ENCODE measurements at regions not wholly inside any gene's neighbourhood (a gene's known extent, or its start where the extent isn't known, plus 50 kb on each side); places are given as distances from the start of the nearest gene placed in this dataset.

DNA sequence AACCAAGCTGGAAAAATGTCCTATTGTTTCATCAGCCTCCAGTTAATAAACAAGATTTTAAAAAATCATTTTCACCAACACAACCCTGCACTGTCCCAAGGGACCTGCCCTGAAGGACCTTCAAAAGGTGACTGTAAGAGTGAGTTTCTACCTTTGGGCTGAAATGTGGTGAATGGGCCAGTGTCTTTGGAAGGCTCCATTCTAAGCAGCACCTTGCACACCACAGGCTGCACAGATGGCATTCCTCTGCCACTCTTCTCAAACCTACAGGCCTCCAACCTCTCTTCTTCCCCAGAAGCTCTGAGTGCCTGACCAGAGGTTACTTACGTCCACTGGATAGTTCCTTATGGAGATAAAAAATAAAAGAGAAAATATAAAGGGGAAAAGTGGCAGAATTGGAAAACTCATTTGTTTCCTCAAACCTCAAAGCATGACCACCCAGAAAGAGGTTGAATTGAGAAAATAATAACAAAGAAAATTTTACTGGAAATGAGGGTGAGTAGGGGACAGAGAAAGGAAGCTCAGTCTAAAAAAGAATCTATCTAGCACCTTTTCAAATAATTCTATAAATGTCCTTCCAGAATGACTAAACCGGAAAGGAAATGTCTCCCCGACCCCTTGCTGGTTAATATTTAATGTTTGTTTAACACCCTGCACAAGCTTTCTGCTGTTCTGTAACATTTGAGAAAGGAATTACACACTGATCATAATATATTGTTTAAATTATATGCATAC is 175.7 kb downstream of the METTL4 start:
- TF ChIP-seq EZH2phosphoT487 (IDR thresholded peaks at IDR 0.05; ENCODE audit: low read depth): no peak
- Histone ChIP-seq H2AFZ (ENCODE audit: low read depth, low read length) (no peak overlapping the region), H3K4me3 (ENCODE audit: low read length) (peak overlapping the region; percentile 8)

GRCh38 chr18:2396162-2396505 is 175.2 kb downstream of the METTL4 start:
- no peaks in the 10 kb centered on the region for H3K36me3 ChIP-seq (replicated peaks; ENCODE audit: low read depth, low read length)
- H3K4me3 ChIP-seq (ENCODE audit: low read length): peak overlapping the region; percentile 8
- H3K4me2 ChIP-seq (ENCODE audit: low read length): peak overlapping the region; percentile 42
- no peak for TF ChIP-seq EZH2phosphoT487 (IDR thresholded peaks at IDR 0.05; ENCODE audit: low read depth)
- no peak for TF ChIP-seq CTCF (IDR thresholded peaks at IDR 0.05; ENCODE audit: low read depth, low read length)
- H2AFZ ChIP-seq (ENCODE audit: low read depth, low read length): no peak overlapping the region
- H3K79me2 ChIP-seq (ENCODE audit: low read length): no peaks in the 10 kb centered on the region
- no peaks in the 10 kb centered on the region for H4K20me1 ChIP-seq (ENCODE audit: insufficient read depth, low read length)
- H3K9ac ChIP-seq (ENCODE audit: low read length): no peak overlapping the region
- no peak overlapping the region for H3K27ac ChIP-seq (ENCODE audit: low read length)
- peaks cover 21% of the 10 kb centered on the region for H3K4me1 ChIP-seq (ENCODE audit: low read length)
- H3K27me3 ChIP-seq (ENCODE audit: low read depth, low read length): no peaks in the 10 kb centered on the region
- no peaks in the 10 kb centered on the region for H3K9me3 ChIP-seq (ENCODE audit: insufficient read depth, low read length)

More for the DNA sequence above, 175.7 kb downstream of the METTL4 start:
- Histone ChIP-seq H3K4me2 (ENCODE audit: low read length) (peak overlapping the region; percentile 42), H3K79me2 (ENCODE audit: low read length) (no peaks in the 10 kb centered on the region), H3K9ac (ENCODE audit: low read length) (no peak overlapping the region), H3K27me3 (ENCODE audit: low read depth, low read length) (no peaks in the 10 kb centered on the region), H3K27ac (ENCODE audit: low read length) (no peak overlapping the region), H3K9me3 (ENCODE audit: insufficient read depth, low read length) (no peaks in the 10 kb centered on the region), H4K20me1 (ENCODE audit: insufficient read depth, low read length) (no peaks in the 10 kb centered on the region), H3K36me3 (replicated peaks; ENCODE audit: low read depth, low read length) (no peaks in the 10 kb centered on the region), H3K4me1 (ENCODE audit: low read length) (peaks cover 21% of the 10 kb centered on the region)

GRCh38 chr18:2400701-2401196 is 170.6 kb downstream of the METTL4 start:
- no peak overlapping the region for H3K27ac ChIP-seq (ENCODE audit: low read length)
- H3K4me3 ChIP-seq (ENCODE audit: low read length): no peak overlapping the region
- H4K20me1 ChIP-seq (ENCODE audit: insufficient read depth, low read length): no peaks in the 10 kb centered on the region
- peaks cover 11% of the 10 kb centered on the region for H3K4me1 ChIP-seq (ENCODE audit: low read length)
- H3K27me3 ChIP-seq (ENCODE audit: low read depth, low read length): no peaks in the 10 kb centered on the region
- no peaks in the 10 kb centered on the region for H3K79me2 ChIP-seq (ENCODE audit: low read length)
- no peak overlapping the region for H3K9ac ChIP-seq (ENCODE audit: low read length)
- no peaks in the 10 kb centered on the region for H3K36me3 ChIP-seq (replicated peaks; ENCODE audit: low read depth, low read length)
- no peak overlapping the region for H3K4me2 ChIP-seq (ENCODE audit: low read length)
- H3K9me3 ChIP-seq (ENCODE audit: insufficient read depth, low read length): no peaks in the 10 kb centered on the region
- no peak for TF ChIP-seq CTCF (IDR thresholded peaks at IDR 0.05; ENCODE audit: low read depth, low read length)
- no peak for TF ChIP-seq EZH2phosphoT487 (IDR thresholded peaks at IDR 0.05; ENCODE audit: low read depth)
- no peak overlapping the region for H2AFZ ChIP-seq (ENCODE audit: low read depth, low read length)

DNA sequence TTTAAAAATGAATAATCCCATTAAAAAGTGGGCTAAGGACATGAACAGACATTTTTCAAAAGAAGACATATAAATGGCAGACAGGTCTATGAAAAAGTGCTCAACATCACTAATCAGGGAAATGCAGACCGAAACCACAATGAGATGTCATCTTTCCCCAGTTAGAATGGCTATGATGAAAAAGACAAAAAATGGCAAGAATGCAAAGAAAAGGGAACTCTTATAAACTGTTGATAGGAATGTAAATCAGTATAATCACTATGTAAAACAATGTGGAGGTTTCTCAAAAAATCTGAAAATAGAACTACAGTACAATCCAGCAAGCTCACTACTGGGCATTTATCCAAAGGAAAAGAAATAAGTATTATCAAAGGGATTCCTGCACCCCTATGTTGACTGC is 169.2 kb downstream of the METTL4 start:
- Histone ChIP-seq H2AFZ (ENCODE audit: low read depth, low read length) (no peak overlapping the region), H3K9ac (ENCODE audit: low read length) (no peak overlapping the region), H3K79me2 (ENCODE audit: low read length) (no peaks in the 10 kb centered on the region), H3K9me3 (ENCODE audit: insufficient read depth, low read length) (no peaks in the 10 kb centered on the region), H4K20me1 (ENCODE audit: insufficient read depth, low read length) (no peaks in the 10 kb centered on the region), H3K4me2 (ENCODE audit: low read length) (no peak overlapping the region), H3K4me1 (ENCODE audit: low read length) (no peaks in the 10 kb centered on the region), H3K27ac (ENCODE audit: low read length) (no peak overlapping the region), H3K27me3 (ENCODE audit: low read depth, low read length) (no peaks in the 10 kb centered on the region), H3K36me3 (replicated peaks; ENCODE audit: low read depth, low read length) (no peaks in the 10 kb centered on the region), H3K4me3 (ENCODE audit: low read length) (no peak overlapping the region)
- TF ChIP-seq CTCF (IDR thresholded peaks at IDR 0.05; ENCODE audit: low read depth, low read length): no peak
- TF ChIP-seq EZH2phosphoT487 (IDR thresholded peaks at IDR 0.05; ENCODE audit: low read depth): no peak

All from OCI-LY3 (cell line).